Epidermal melanocyte (primary cell): ENCODE measurements at regions not wholly inside any gene's neighbourhood (a gene's known extent, or its start where the extent isn't known, plus 50 kb on each side); places are given as distances from the start of the nearest gene placed in this dataset.

Source experiments
- DNase-seq: peaks from one replicate; pipeline ENCODE4 v3.0.0; 2011; ENCODE audit warnings: low spot score; ENCODE audit not compliant: insufficient read length

GRCh38 chr4:84441758-84442377 lies 57.2 kb downstream of the NKX6-1 start:
- no peak for DNase-seq

GRCh38 chr4:84439996-84440395 lies 59.1 kb downstream of the NKX6-1 start:
- no peak for DNase-seq

- no peak for DNase-seq
Observed at GRCh38 chr4:84436812-84437211, 62.3 kb downstream of the NKX6-1 start.

GRCh38 chr4:84434344-84434743 lies 64.7 kb downstream of the NKX6-1 start:
- no peak for DNase-seq

DNA sequence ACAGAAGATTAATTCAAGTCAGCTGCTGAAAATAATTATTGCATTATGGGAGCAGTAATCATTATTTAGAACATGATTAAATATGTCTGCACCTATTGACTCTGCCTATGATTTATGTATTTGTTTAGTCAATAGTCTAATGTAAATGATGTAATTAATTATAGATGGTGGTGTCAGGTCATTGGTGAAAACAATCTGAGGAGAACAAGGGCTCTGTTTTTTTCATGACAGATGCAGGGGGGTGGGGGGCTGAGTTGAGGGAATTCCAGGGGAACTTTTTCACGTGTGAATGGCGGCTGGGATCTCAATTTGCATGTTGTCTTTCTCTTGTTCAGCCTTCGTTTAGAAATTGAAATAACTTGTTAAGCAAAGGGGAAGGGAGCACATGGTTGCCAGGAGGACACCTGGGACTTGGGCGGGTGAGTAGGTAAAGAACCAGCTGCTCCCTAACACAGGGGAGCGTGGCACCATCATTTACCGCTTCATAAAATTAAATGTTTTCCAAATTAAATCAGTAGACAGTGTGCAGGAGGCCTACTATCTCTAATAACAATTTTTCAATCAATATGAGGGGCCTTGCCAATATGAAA lies 65.4 kb downstream of the NKX6-1 start:
- DNase-seq = no peak

GRCh38 chr4:84432713-84433112 lies 66.4 kb downstream of the NKX6-1 start:
- no peak for DNase-seq

DNA sequence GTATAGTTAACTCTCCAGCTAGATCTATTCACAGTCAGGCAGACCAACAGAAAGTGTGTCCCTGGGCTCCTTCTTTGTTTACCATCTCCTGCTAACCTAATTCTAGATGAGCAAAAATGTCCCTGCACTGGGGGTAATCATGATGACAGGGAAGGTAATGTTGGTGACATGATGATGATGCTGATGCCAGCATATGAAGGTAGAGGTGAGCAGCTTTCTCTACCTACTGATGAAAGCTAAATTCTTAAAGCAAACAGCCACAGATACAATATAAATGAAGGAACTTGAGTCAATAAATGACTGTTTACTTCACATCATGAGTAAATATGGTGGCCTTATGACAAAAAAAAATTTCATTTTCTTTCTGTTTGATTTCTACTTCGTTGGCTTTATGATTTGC lies 78.5 kb downstream of the NKX6-1 start:
- no peak for DNase-seq

- no peak for DNase-seq
Observed at GRCh38 chr4:84419201-84419600, 79.9 kb downstream of the NKX6-1 start.

DNA sequence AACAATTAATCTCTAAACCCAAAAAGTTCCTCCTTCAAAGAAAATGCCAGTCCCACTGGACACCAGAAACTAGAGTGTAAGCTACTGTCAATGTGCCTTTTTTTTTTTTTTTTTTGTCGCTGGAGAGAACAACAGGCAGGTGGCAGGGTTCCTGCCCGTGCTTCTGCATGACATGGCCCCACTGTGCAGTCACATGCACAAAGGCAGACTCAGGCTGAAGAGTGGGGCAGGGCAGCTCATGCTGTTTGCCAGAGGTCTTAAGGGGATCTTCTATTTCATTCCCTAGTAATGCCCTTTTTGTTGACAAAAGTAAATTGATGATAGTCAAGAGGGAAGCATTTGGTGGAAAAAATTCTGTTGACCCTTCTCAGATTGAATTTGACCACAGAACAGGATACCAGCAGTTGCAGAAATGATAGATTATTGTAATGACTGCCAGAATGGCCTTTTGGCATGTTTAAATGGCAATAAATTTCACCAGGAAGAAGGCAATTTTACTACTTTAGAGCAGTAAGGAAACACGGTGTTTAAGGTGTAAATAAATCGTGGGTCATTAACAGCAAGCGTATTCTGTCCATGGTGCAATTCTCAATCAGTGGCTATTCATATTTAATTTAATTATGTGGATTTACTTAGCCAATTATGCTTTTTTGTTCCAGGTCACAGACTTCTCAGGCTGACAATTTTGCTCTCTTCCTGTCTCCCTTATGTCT lies 80.9 kb downstream of the NKX6-1 start:
- no peak for DNase-seq

DNA sequence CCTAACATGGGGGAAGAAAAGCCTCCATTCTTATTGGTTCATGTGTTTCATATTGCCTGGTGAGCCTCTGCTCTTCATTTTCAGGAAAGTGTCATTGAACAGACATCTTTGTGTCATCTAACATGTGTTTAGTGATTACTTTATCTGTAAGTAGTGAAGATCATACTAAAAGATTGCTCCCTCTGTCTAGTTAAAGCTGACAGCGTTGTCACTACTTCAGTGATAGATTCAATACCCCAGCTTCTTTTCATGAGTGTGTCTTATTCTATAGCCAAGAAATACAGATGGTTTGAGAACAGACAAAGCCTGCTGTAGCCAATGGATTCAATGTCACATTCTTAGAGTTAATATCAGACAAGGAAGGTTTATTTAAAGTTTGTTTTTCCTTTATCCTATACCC lies 85.1 kb downstream of the NKX6-1 start:
- DNase-seq = no peak

GRCh38 chr4:84413480-84413879 lies 85.6 kb downstream of the NKX6-1 start:
- no peak for DNase-seq

GRCh38 chr4:84412062-84412461 lies 87.0 kb downstream of the NKX6-1 start:
- no peak for DNase-seq

GRCh38 chr4:84407554-84408407 lies 91.3 kb downstream of the NKX6-1 start:
- DNase-seq = no peak

DNA sequence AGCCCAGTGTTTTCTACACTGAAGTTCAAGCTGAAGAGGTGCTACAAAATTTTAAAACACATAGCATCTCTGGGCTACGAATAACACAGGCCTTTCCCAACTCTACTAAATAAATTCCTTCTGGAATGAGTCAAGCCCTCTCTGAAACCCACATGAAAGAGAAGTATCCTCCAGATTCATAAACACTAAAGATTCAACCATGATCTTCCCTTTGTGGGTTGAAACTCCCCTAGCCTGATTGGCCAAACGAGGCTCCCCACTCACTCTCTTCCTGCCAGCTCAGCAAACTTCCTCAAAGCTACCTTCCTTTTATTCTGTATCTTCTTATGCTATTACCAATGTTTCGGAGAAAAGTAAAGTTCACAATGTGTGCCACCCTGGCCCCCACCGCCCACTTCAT lies 95.4 kb downstream of the NKX6-1 start:
- no peak for DNase-seq

GRCh38 chr4:84401701-84402306 lies 97.3 kb downstream of the NKX6-1 start:
- no peak for DNase-seq

GRCh38 chr4:84394386-84394785 lies 104.7 kb downstream of the NKX6-1 start:
- no peak for DNase-seq

- DNase-seq = no peak
Observed at GRCh38 chr4:84392951-84393590, 106.0 kb downstream of the NKX6-1 start.

- DNase-seq = no peak
Observed at GRCh38 chr4:84389406-84389805, 109.7 kb downstream of the NKX6-1 start.

DNA sequence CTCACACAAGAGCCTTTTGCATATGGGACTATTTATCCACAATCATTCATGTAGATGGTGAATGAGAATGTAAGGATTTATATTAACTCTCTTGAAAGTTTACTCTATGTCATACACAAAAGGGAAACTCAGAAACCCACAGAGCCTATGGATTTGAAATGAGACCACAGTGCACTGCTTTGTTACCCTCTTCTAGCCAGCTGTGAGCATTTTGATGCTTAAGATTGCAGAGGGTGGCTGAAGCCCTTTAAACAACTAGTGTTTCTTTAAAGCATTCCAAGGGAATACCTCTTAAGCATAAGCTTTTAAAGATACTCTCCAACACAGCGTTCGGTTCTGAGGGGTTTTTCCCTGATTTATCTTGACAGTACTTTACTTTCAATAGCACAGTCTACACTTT lies 113.9 kb downstream of the NKX6-1 start:
- no peak for DNase-seq

DNA sequence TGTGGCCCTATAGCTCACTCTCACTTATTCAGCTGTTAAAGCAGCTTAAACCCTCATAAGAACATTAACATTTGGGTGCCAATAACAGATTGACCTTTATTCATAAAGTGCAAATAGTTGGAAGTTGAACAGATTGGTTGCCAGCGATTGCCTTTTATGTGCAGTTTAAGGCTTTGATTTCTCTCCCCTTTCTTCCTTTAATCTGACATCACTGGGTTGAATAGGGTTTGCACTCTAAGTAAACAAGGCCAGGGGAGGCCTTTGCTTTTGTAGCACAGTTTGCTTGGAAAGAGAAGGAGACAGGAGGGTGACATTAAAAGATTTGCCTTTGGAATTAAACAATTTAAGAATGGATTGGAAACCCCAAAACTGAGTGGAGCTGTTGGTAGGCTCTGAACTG lies 114.3 kb downstream of the NKX6-1 start:
- no peak for DNase-seq

DNA sequence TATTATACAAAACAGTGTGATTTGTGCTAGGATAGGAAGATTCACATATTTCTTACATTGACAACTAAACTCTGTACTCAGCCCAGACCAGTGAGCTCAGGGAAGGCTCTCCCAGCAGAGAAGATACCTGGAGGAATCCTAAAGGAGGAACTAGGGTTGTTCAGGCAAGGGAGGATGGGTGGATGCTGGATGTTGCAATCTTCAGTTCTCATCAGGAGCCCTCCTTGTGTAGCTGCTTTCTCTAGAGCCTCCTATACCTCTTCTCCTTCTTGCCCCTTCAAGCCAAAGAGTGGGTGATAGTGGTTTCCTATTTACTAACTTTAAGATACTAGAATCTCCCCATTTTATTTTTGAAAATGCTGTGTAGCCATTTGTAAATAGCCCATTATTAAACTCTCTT lies 117.3 kb downstream of the NKX6-1 start:
- no peak for DNase-seq
